Smooth muscle cell (in vitro differentiated cells): ENCODE measurements at regions not wholly inside any gene's neighbourhood (a gene's known extent, or its start where the extent isn't known, plus 50 kb on each side); places are given as distances from the start of the nearest gene placed in this dataset.

Experiments used
- DNase-seq: peaks from one replicate; lab custom pipeline; 2025; ENCODE audit not compliant: unreplicated experiment; lab: John Stamatoyannopoulos, UW
- H2AFZ ChIP-seq: fragments of 200-600 bp; sonication (generic); 2 replicates; pipeline ENCODE4 v1.6.0; 2016; ENCODE audit warnings: antibody characterized with exemption, low read depth, mild to moderate bottlenecking
- H3F3A ChIP-seq: fragments of 200-600 bp; sonication (generic); 2 replicates; pipeline ENCODE4 v1.6.0; 2017; ENCODE audit warnings: antibody characterized with exemption, low read depth
- H3K27ac ChIP-seq: fragments of 200-600 bp; sonication (generic); 2 replicates; pipeline ENCODE4 v1.5.1; 2016; ENCODE audit warnings: low read depth, mild to moderate bottlenecking
- H3K27me3 ChIP-seq: fragments of 200-600 bp; sonication (generic); 2 replicates; pipeline ENCODE4 v1.6.1; 2016; ENCODE audit warnings: low read depth, mild to moderate bottlenecking
- H3K36me3 ChIP-seq: fragments of 200-600 bp; sonication (generic); 2 replicates; pipeline ENCODE4 v1.5.1; 2016; ENCODE audit warnings: low read depth
- H3K4me1 ChIP-seq: fragments of 200-600 bp; sonication (generic); 2 replicates; pipeline ENCODE4 v1.5.1; 2016; ENCODE audit warnings: low read depth
- H3K4me2 ChIP-seq: fragments of 200-600 bp; sonication (generic); 2 replicates; pipeline ENCODE4 v1.6.0; 2016; ENCODE audit warnings: mild to moderate bottlenecking
- H3K4me3 ChIP-seq: fragments of 200-600 bp; sonication (generic); 2 replicates; pipeline ENCODE4 v1.5.1; 2016; ENCODE audit warnings: mild to moderate bottlenecking
- H3K79me2 ChIP-seq: fragments of 200-600 bp; sonication (generic); 2 replicates; pipeline ENCODE4 v1.6.0; 2016; ENCODE audit warnings: low read depth, mild to moderate bottlenecking
- H3K9ac ChIP-seq: fragments of 200-600 bp; sonication (generic); 2 replicates; pipeline ENCODE4 v1.6.0; 2016; ENCODE audit warnings: low read depth
- H3K9me3 ChIP-seq: fragments of 200-600 bp; sonication (generic); replicated peaks from 2 replicates; pipeline ENCODE4 v1.5.1; 2016; ENCODE audit warnings: low read depth
- H4K20me1 ChIP-seq: fragments of 200-600 bp; sonication (generic); 2 replicates; pipeline ENCODE4 v1.6.0; 2016; ENCODE audit warnings: low read depth
- WGBS: methylation state at CpG from one replicate; pipeline ENCODE4 v1.1.7; 2016; ENCODE audit warnings: low lambda C conversion rate; 5-methylcytosine and 5-hydroxymethylcytosine counted together
- TF ChIP-seq, protein P1 (sequence below): fragments of 200-600 bp; sonication (generic); IDR thresholded peaks from 2 replicates; pipeline ENCODE4 v1.5.1; 2017; ENCODE audit warnings: borderline replicate concordance, mild to moderate bottlenecking, antibody characterized with exemption; ENCODE audit not compliant: insufficient read depth, poor library complexity, severe bottlenecking

DNA sequence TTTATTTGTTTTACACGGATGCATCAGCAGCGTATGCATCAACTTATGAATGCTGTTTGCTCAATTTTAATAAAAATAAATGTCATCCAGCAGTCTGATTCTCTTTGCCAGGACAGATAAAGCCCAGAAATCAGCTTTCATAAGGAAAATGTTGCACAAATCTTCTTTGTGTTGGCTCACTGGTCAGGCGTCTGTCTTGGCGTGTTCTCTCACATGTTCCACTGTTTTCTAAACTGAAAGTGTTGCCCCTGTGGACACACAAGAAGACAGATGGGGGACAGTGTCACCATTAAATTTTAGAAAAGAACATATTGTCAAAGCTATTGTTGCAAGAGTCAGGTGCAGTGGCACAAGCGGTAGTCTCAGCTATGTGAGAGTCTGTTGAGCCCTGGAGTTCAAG is 316.2 kb downstream of the CENPC start:
- no peak for DNase-seq
- 96% methylated on average over 5 of the region's 5 CpGs for WGBS
- H3K9ac ChIP-seq, result no peak overlapping the region
- H3K4me3 ChIP-seq, result no peak overlapping the region
- H3K4me1 ChIP-seq, result no peaks in the 10 kb centered on the region
- H4K20me1 ChIP-seq, result no peaks in the 10 kb centered on the region
- no peaks in the 10 kb centered on the region for H3K27me3 ChIP-seq
- H3K9me3 ChIP-seq, result no peaks in the 10 kb centered on the region
- no peaks in the 10 kb centered on the region for H3K36me3 ChIP-seq
- H2AFZ ChIP-seq, result no peak overlapping the region
- H3K79me2 ChIP-seq, result no peaks in the 10 kb centered on the region
- no peak overlapping the region for H3K27ac ChIP-seq
- H3K4me2 ChIP-seq, result no peak overlapping the region
- no peaks in the 10 kb centered on the region for H3F3A ChIP-seq
- TF ChIP-seq, protein P1, sequence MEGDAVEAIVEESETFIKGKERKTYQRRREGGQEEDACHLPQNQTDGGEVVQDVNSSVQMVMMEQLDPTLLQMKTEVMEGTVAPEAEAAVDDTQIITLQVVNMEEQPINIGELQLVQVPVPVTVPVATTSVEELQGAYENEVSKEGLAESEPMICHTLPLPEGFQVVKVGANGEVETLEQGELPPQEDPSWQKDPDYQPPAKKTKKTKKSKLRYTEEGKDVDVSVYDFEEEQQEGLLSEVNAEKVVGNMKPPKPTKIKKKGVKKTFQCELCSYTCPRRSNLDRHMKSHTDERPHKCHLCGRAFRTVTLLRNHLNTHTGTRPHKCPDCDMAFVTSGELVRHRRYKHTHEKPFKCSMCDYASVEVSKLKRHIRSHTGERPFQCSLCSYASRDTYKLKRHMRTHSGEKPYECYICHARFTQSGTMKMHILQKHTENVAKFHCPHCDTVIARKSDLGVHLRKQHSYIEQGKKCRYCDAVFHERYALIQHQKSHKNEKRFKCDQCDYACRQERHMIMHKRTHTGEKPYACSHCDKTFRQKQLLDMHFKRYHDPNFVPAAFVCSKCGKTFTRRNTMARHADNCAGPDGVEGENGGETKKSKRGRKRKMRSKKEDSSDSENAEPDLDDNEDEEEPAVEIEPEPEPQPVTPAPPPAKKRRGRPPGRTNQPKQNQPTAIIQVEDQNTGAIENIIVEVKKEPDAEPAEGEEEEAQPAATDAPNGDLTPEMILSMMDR, result no peak

DNA sequence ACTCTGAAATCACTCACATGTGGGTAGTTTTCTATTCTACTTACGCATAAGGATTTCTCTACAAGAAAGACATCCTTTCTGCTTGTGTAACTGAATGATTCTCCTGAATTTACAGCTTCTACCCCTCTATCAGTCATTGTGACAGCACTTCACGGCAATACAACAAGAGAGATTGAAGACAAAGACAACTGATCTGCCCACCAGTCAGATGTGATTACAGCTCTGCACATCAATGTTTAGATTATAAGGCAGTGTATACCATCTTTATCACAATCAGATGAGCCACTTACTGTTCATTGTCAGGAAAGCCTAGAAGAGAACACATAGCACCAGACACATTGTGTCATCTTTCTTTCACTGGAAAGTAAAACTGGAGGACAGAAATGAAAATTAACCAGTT is 324.4 kb downstream of the CENPC start:
- Histone ChIP-seq H3K36me3 (no peaks in the 10 kb centered on the region), H3K27ac (no peak overlapping the region), H2AFZ (no peak overlapping the region), H4K20me1 (no peaks in the 10 kb centered on the region), H3K4me1 (no peaks in the 10 kb centered on the region), H3K9ac (no peak overlapping the region), H3K27me3 (no peaks in the 10 kb centered on the region), H3F3A (no peaks in the 10 kb centered on the region), H3K4me2 (no peak overlapping the region), H3K79me2 (no peaks in the 10 kb centered on the region), H3K4me3 (no peak overlapping the region), H3K9me3 (no peaks in the 10 kb centered on the region)
- DNase-seq, result no peak
- WGBS, result 91% methylated on average over 2 of the region's 2 CpGs
- TF ChIP-seq, protein P1, result no peak

DNA sequence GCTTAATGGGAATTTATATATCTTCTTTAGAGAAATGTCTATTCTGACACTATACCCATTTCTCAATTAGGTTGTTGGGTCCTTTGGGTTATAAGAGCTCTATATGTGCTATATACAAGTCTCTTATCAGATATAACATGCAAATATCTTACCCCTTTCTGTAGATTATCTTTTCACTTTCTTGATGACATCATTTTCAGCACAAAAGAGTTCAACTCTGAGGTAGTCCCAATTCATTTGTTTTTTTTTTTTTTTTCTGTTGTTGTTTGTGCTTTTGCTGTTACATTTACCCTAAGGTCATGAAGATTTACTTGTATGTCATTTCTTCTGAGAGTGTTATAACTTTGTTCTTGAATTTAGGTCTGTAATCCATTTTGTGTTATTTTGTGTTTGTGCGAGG is 326.4 kb downstream of the CENPC start:
- H3F3A ChIP-seq, result no peaks in the 10 kb centered on the region
- no peaks in the 10 kb centered on the region for H4K20me1 ChIP-seq
- H2AFZ ChIP-seq, result no peak overlapping the region
- no peaks in the 10 kb centered on the region for H3K79me2 ChIP-seq
- H3K9ac ChIP-seq, result no peak overlapping the region
- H3K27ac ChIP-seq, result no peak overlapping the region
- DNase-seq, result no peak
- WGBS, result 100% methylated on average over 1 of the region's 1 CpG
- no peaks in the 10 kb centered on the region for H3K36me3 ChIP-seq
- no peak overlapping the region for H3K4me2 ChIP-seq
- H3K4me3 ChIP-seq, result no peak overlapping the region
- H3K9me3 ChIP-seq, result no peaks in the 10 kb centered on the region
- H3K4me1 ChIP-seq, result no peaks in the 10 kb centered on the region
- H3K27me3 ChIP-seq, result no peaks in the 10 kb centered on the region
- TF ChIP-seq, protein P1, result no peak

DNA sequence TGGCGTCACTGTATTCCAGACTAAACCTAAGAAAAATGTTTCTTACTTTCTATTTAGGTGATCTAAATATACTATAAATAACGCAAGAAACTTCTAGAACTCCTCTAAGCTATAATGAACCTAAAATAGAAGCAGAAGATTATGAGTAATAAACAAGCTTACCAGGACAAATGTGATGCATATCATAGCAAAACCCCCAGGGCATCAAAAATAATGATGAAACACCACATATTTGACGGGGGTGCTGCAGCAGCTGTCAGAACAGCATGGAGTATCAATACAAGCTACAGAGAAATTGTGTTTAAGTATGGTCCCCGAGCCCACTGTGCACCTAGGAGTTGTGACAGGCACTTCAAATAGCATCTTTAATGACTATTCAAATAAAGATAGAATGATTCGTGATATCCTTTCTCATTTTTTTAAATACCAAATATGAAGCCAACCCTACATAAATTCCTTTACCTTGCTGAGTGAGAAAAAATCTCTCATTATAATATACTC is 337.3 kb downstream of the CENPC start:
- H3F3A ChIP-seq, result no peaks in the 10 kb centered on the region
- H3K4me1 ChIP-seq, result no peaks in the 10 kb centered on the region
- no peak overlapping the region for H3K27ac ChIP-seq
- H3K9ac ChIP-seq, result no peak overlapping the region
- no peaks in the 10 kb centered on the region for H3K9me3 ChIP-seq
- H3K79me2 ChIP-seq, result no peaks in the 10 kb centered on the region
- WGBS, result 83% methylated on average over 5 of the region's 5 CpGs
- DNase-seq, result no peak
- no peaks in the 10 kb centered on the region for H4K20me1 ChIP-seq
- TF ChIP-seq, protein P1, result no peak
- H3K4me2 ChIP-seq, result no peak overlapping the region
- no peaks in the 10 kb centered on the region for H3K27me3 ChIP-seq
- H3K36me3 ChIP-seq, result no peaks in the 10 kb centered on the region
- H3K4me3 ChIP-seq, result no peak overlapping the region
- H2AFZ ChIP-seq, result no peak overlapping the region
